NCI-H82 treated with DMSO at 0.1 percent for 48 hours (cell line): ENCODE measurements at regions not wholly inside any gene's neighbourhood (a gene's known extent, or its start where the extent isn't known, plus 50 kb on each side); places are given as distances from the start of the nearest gene placed in this dataset.

ENCODE experiments used
- DNase-seq: peaks from one replicate; lab custom pipeline; 2025; ENCODE audit not compliant: unreplicated experiment; lab: John Stamatoyannopoulos, UW

DNA sequence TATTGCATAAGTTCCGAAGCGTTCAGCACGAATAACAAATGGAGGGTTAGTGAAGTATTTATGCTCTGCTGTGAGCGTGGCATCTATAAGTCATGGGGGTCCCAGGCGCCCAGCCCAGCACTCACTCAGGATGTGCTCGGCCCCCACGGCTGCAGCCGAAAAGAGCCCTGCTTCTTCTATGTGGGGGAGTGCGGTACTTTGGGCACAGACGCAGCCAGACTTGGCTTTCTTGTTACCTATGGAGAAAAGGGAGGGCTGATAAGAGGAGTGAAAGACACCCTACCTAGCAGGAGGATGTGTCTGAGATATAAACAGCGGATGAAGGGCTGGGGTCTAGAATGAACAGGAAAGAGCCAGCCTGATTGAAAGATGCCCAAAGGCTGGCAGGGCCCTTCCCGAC, 51.4 kb downstream of the MRPL36 start:
- DNase-seq = no peak

DNA sequence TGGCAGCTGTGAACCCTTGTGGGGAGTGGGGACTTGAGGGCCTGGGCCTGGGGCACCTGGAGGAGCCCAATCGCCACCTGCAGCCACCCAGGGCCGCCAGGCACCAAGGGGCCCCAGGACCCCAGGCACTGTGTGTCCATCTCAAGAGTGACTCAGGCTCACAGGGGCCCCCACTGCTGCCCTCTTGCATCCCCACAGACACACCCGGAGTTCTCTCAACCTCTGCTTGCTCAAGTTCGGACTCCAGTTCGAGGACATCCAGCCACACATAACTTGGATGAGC, 51.9 kb downstream of the MRPL36 start:
- no peak for DNase-seq

DNA sequence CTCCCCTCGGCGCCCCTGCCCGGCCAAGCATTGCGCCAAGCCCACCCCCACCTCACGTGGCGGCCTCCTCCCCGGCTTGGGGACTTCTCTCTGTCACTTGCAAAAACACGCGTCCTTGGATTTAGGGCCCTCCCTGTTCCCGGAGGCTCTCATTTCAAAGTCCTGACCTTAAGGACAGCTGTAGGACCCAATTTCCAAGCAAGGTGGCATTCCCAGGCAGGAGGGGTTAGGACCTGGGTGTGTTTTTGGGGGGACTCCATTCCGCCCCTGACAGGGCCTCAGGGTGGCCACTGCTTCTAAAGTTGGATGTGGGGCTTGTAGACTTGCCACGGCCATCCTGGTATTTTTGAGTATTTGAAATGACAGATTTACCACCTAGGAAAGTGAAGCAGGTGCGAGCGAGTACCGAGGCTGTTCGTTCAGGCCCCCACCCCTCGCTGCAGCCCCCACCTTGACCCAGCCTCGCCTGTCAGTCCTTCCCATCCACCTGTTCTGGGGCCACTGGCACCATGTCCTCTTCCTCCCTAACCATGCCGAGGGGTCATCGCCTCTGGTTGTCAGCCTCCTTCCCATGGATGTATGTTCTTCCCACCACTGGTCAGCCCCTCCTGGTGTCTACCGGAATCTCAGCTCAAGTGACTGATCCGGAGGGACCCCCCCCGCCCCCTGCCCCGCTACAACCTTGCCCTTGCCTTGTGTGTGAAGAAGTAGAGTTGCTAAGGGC, 52.4 kb downstream of the MRPL36 start:
- no peak for DNase-seq

DNA sequence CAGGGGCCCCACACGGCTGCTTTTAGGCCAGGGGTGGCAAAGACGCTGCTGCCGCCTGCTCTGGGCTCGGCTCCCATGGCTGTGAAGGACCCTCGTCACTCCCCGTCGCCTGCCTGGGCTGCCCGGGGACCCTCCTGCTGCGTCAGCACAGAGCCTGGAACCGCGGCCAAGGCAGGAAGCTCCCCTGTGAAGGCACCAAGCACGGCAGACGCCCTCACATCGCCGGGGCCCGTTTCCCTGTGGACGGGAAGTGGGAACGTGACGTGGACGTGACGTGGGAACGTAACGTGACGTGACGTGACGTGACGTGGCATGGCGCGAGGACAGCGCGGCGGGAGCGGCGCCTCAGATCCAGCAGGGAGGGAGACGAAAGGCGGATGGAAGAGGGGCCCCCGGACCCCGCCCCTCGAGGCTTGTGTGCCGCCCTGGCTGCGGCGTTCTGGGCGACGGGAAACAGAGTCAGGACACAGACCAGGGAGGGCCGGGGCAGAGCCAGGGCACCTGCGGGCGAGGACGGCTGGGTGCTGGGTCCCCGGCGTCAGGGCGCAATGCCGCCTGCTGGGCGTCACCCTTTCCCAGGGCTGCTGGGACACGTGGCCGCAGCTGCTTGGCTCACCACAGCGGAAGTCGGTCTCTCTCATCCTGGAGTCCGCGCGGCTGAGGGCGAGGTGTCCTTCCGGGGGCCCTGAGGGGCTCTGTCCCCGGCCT, 53.1 kb downstream of the MRPL36 start:
- no peak for DNase-seq

DNA sequence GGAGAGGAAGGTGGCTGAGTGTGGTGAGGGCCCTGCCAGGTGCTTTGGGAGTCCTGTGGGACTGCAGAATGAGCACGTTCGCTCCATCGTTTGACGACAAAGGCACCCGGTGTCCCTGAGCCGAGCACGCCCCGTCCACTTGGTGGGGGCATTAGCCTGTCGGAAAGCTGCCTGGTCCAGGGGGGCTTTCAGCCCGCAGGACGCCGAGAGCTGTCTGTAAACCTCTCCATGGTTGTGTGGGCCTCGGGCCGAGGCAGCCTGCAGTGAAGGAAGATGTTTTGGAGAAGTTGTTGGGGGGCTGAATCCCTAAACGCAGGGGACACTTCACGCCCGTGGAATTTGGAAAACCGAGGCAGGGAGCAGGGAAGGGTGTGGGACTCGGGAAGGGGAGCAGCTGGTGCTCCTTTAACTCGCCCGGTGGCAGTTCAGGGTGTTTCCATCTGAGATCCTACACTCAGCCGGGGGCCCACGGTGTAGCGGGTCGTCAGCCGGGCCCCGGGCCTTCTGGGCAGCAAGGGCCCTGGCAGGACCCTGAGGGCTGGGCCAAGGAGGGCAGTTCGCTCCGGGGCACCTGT, 53.8 kb downstream of the MRPL36 start:
- DNase-seq = no peak

DNA sequence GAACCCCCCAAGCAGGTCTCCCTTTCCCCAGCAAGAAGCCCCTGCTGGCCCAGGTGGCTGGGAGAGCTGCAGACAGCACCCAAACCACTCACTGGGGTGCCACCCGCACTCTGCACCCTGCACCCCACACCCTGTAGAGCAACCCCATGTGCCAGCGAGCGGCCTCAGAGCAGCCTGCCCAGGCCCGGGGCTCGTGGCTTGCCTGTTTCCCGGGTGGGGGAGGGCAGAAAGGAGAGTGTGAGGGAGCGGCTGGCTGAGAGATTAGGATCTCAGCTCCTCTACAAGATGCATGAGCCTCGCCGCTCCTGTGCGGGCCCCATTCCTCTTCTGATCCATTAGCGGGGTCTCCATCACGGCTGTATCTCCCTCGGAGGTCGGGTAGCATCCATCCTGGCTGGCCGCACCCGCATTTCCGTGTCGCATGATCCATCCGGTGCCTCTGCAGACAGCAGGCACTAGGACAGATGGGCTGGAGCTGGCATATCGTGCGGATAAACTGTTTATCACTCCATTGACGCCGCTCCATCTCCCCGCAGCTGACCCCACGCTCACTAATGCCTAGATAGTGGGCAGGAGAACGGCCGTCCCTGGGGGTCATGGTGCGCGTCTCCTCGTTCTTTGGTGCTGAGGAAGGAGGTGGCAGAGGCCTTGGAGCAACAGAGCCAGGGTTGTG, 54.4 kb downstream of the MRPL36 start:
- no peak for DNase-seq

DNA sequence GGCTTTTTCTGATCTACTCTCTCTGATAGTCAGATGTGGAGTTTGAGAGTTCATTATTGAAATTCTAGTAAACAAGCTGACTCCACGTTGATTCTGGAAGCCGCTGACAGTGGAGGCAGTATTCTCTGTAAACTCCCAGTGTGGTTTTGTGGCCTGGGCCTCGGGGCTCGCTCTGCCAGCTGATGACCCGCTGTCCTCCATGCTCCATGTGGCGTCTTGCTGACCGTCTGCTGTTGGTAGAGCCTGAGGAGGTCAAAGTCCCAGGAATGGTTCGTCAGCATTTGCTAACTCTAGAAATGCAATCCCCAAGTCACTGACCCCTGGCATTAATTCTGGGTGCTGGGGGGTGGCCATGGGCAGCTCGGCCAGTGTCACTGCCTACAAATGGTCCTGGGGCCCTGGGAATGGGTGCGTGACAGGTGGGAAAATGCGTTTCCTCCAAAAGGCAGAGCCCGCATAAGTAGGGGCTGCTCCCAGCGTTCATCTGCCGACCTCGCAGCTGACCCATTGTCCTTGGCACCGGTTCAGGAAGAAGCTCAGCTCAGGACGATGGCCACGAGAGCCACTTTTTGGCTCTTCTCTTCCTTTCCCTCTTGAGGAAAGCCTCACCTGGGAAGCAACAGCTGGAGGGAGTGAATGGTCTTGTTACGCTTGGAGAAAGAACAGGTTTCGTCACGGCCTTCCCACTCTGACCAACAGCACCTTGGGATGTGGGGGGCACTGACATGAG, 55.1 kb downstream of the MRPL36 start:
- DNase-seq = no peak

DNA sequence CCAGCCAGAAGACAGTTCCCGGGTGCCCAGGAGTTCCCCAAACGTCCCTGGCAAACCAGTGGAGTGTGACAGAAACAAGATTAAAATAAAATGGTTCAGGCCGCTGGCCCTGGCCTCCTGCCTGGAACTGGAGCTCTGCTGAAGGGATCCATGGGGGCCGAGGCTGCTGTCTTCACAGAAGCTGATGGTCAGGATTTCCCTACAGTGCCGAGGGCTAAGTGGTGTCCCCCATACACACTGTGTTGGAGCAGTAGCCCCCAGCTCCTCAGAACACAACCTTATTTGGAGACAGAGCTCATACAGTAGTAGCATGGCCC, 55.9 kb downstream of the MRPL36 start:
- no peak for DNase-seq

DNA sequence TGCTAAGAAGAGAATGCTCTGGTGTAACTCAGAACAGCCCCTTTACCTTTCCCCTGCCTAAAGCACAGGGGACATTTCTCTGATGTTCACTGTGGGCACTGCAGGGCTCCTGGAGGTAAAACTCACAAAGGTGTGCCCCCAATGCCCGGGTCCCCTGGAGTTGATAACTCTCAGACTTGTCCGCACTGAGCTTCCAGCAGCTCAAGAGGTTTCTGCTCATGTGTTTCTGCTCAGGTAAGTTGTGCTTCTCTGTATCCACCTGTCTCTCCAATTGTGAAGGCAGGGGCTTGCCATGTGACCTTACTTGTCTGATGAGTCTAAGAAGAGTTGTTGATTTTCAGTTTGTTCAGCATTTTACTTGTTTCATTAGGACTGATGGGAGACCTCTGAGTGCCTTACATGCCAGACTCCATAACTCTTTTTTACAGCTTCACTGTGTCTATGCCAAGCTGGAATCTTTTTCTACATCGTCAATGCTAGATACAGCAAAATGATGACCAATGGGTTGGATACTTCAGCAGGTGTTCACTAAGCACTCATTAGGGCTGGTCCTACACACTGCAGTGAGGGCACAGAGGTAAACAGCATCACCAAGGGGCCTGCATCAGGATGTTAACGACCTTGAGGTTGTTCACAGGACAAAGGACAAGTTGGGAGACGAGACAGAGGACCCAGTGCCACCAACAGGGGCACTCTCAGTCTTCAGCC, 56.4 kb downstream of the MRPL36 start:
- no peak for DNase-seq

DNA sequence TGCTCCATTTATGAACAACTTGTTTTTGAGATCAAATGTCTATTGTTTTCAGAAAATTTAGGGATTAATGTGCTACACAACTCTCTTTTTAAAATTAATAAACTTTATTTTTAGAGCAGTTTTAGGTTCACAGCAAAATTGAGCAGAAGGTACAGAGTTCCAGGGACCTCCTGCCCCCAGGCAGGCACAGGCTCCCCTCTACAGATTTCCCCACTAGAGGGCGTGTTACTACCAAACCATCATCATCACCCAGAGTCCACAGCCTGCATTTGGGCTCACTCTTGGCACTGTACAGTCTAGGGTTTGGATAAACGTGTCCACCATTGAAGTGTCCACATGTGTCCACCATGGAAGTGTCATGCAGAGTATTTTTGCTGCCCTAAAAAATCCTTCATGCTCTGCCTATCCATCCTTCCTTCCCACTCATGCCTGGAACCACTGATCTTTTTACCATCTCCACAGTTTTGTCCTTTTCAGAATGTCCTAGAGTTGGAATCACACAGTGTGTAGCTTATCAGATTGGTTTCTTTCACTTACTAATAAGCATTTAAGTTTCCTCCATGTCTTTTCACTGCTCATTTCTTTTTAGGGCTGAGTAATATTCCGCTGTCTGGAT, 61.7 kb downstream of the MRPL36 start:
- no peak for DNase-seq

DNA sequence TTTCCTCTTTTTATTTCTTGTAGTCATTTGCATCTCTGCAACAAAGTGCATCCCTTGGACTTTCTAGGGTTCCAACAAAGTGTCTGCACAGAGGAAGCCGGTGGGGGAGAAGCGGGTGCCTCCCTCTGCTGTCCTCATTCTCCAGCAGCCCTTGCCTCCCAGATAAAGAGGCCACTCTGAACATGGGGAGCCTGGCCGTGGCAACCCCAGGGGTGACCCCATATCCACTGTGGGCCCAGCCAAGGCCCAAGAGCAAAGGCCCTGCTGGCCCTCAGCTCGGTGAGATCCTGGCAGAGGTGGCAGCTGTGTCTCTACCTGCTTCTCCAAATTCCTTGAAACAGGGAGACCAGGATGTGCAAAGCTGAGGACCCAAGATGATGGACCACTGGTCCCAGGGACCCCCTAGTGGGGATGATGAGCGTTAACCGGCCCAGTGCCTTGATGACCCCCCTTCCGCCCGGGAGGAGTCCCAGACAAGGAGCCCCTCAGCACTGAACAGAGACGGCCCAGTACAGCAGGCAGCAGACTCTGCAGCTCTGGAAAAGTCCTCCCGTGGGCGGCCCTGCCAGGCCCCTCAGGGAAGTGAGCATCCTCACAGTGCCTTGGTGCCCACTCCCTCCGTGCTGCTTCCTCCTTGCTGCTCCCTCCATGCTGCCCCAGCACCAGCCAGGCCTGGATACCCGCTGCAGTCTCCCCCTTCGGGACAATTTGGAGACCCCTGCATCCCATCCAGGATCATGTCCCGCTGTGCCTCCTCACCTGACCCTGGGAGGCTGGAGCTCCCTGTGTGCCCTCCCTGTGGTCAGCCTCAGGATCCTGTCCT, 62.5 kb downstream of the MRPL36 start:
- DNase-seq = no peak

DNA sequence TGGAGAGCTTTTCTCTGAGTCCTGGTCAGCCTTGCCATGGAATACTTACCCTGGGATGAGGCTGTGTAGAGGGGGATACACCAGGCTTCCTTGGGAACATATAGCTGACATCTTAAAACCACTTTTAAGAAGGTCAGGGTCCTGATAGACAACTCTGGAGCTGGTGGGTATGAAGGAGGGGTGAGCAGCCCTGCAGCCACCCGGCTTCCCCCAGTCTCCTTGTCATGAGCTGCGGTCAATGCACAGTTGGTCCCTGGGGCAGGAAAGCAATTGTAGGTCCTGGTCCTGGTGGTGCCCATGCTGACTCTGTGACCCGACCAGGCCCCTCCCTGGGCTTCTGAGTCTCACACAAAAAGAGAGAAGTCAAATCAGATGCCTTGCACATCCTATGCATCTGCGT, 63.6 kb downstream of the MRPL36 start:
- DNase-seq = no peak

DNA sequence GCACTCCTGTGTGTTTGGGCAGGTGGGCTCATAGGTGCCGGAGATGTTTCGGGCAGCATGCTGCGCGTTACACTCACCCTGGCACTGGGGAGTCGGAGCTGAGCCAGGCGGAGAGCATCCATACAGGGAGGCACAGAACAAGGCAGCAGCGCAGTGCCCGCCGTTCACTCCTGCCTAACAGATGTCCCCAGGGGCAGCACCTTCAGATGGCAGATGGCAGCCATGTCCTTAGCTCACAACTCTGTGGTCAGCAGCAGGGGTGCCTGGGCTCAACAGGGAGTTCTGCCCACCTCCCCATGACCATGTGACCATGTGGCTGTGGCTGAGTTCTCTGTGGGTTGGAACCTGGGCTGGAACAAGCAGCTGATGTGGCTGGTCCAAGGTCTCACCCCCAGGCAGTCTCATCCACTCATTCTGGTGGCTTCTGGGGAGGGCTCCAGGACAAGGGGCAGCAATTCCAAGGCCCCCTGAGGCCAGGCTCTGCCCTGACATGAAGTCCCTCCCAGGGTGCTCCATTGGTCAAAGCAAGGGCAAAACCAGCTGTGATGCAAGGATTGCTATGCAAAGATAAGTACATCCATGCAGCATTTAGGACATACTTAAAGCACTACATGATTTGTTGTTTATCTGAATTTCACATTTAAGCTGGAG, 64.2 kb downstream of the MRPL36 start:
- DNase-seq = no peak

DNA sequence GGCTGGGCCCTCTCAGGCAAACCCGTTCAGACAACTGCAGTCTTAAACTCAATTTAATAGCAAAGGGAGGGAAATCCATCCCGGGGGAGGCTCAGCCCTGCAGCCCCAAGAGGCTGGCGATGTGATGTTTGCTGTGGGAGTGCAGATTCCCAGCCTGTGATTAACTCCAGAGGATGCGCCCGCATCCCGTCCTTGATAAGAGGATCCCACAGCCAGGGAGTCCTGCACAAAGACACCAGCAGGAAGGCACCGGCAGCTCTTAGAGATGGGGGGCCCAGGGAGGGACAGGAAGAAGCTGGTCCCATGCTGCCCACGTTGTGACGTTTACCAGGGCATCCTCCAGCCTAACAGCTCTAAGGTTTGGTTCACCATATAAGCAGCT, 64.7 kb downstream of the MRPL36 start:
- DNase-seq = no peak

DNA sequence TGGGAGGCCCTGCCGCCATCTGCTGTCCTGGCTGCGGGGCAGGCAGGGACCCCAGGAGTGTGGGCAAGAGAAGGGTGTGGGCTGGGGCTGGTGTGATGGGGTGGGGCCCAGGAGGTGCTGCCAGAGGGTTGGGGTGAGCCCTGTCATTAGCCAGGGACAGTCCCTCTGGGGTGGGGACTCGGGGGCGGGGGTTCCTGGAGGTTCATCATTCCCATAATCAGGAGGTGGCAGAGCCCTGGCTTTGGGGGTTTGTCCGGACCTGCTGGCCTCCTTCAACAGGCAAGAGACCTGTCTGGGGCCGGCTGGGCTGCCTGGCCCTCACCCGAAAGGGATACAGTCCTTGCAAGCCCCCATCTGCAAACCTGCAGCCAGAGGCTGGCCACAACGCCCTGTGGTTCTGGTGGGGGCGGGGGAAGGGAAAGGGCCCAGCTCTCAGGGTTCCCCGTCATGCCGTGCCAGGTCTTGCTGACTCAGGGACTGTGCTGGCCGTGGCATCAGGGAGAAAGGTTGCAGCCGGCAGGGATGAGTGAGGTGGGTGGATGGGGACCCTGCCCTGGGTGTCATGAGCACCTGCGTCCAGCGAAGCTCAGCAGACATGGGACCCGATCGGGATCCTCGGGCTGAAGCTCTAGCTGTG, 65.2 kb downstream of the MRPL36 start:
- no peak for DNase-seq

DNA sequence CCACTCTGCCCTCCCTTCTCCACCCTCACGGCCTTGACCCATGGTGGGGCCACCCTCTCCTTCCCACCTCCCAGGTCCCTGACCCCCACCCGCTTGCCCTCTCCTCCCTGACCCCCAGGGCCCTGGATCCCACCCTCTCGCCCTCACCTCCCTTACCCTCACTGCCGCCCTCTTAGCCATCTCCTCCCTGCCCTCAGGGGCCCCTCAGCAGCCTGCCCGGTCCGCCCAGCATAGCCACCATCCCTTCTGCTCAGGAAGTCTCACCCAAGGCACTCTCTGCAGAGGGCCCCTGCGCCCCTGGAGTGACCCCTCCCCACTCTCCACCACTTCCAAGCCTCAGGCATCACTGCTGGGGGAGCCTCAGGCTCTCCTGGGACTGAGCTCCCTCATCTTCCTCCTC, 66.3 kb downstream of the MRPL36 start:
- no peak for DNase-seq

DNA sequence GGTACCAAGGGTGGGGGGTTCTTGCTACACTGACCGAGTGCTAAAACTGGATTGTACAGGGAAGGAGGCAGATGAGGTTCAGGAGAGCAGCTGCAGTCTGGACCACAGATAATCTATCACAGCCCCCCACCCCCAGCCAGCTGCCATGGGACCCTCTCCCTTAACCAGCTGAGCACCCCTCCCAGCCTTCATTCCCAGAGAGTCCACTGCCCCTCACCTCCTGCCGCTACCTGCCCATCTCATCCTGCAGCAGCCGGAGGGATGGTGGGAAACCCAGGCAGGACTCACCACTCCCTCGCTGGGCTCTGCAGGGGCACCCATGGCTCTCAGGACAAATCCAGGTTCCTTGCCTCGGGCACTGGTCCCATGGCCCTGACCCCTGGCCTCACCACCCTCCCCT, 66.7 kb downstream of the MRPL36 start:
- DNase-seq = no peak

DNA sequence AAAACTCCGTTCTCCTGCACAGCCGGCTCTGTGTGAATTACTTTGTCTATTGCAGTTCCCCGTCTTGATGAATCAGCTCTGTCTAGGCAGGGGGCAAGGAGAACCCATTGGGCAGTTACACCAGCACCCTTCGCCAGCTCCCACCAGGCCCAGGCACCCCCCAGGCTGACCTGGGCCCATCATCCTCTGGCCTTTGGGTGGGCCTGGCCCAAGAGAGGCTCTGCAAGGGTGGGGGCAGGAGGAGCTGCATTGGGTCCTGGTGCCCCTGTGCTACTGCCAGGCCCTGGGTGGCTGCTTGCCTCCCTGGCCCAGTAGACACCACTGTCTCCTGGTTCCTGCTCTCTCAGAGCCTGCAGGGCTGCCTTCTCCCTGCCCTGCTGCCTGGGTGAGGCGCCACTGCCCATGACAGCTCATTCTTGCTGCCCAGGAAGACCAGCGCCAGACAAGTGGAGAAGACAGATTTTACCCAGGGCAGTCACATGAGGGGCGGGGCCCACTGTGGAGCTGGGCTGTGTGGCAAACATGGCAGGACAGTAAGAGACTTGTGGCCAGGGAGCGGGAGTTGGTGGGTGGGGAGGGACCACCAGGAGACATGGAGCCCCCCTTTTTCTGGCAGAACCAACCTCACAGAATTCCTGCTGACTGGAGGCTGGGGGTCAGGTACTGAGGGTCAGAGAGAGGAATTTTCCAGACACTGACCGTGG, 67.2 kb downstream of the MRPL36 start:
- DNase-seq = no peak
